Testis (tissue), 2 donors: ENCODE measurements at regions not wholly inside any gene's neighbourhood (a gene's known extent, or its start where the extent isn't known, plus 50 kb on each side); places are given as distances from the start of the nearest gene placed in this dataset.
"Not testable (repeated sequence)": the region's sequence is repeated elsewhere in the genome, so short reads cannot be mapped to it uniquely, and the experiment has no call there.

Experiments
- DNase-seq: peaks from one replicate; pipeline ENCODE4 v3.0.0-alpha.2; 2019
- H3K27ac ChIP-seq, 2 donors: fragments of 200-600 bp; sonication (generic); one replicate each; pipeline ENCODE4 v1.5.1; 2019
- H3K27me3 ChIP-seq: fragments of 200-600 bp; sonication (generic); one replicate; pipeline ENCODE4 v1.5.1; 2019
- H3K36me3 ChIP-seq: fragments of 200-600 bp; sonication (generic); one replicate; pipeline ENCODE4 v1.5.1; 2017; ENCODE audit warnings: low read depth; ENCODE audit errors: missing control alignments
- H3K4me1 ChIP-seq: fragments of 200-600 bp; sonication (generic); one replicate; pipeline ENCODE4 v1.5.1; 2019
- H3K4me3 ChIP-seq, 2 donors: fragments of 200-600 bp; sonication (generic); one replicate each; pipeline ENCODE4 v1.5.1; 2017 to 2019
- H3K9me3 ChIP-seq: fragments of 200-600 bp; sonication (generic); one replicate; pipeline ENCODE4 v1.5.1; 2017
- POLR2A ChIP-seq: fragments of 450-650 bp; IDR thresholded peaks from one replicate; pipeline ENCODE4 v1.6.1; 2017; ENCODE audit warnings: antibody characterized with exemption, mild to moderate bottlenecking, moderate library complexity
- WGBS, 2 donors: methylation state at CpG; one replicate each; pipeline ENCODE4 v1.1.5; 2018; 5-methylcytosine and 5-hydroxymethylcytosine counted together
- intact Hi-C: fragments of 100-400 bp; cut with DNase I; formaldehyde crosslinking; loops from one replicate; pipeline ENCODE4 v1.15.1; 2023; ENCODE audit warnings: low total_unique reads
- TF ChIP-seq, protein P1 (sequence below), 3 experiments: fragments of 450-650 bp in 2 of 3; fragments of 200-600 bp in 1 of 3; sonication (generic) in 1 of 3; IDR thresholded peaks; one replicate each; pipeline ENCODE4 v1.5.1; 2016 to 2019; ENCODE audit warnings: antibody characterized with exemption in 3 of 3, mild to moderate bottlenecking in 2 of 3, moderate library complexity in 1 of 3

DNA sequence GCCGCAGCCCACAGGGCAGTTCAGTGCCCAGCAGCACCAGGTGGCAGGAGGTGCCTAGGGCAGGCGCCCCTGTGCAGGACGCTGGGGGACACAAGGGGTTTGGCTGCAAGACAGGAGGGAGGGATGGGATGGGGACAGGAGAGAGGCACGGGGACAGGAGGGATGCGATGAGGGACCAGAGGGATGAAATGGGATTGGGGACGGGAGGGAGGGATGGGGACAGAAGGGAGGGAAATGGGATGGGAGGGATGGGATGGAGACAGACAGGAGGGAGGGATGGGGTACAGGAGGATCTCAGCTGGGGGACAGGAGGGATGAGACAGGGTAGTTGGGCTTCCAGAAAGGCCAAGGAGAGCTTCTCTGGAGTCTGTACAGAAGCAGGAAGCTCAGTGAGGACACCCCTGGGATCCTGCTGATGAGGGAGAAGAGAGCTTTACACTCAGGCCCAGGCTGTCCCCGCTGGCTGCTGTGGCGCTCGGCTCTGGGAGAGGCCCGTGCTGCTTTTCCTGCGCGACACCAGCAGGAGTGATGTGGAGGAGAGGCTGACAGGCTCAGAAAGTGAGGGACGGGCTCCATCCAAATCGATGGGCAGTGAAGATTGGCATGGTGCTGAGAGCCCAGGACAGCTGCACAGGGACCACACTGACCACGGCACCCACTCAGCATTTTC, 400.8 kb downstream of the SMOC2 start:
- Histone ChIP-seq H3K27me3 (no peaks in the 10 kb centered on the region), H3K9me3 (no peaks in the 10 kb centered on the region), H3K27ac (no peak overlapping the region), H3K4me1 (no peaks in the 10 kb centered on the region), H3K36me3 (no peaks in the 10 kb centered on the region), H3K4me3 (no peak overlapping the region)
- intact Hi-C loops: no loop called here
- no peak for DNase-seq
- no peak for TF ChIP-seq POLR2A
- TF ChIP-seq, protein P1, sequence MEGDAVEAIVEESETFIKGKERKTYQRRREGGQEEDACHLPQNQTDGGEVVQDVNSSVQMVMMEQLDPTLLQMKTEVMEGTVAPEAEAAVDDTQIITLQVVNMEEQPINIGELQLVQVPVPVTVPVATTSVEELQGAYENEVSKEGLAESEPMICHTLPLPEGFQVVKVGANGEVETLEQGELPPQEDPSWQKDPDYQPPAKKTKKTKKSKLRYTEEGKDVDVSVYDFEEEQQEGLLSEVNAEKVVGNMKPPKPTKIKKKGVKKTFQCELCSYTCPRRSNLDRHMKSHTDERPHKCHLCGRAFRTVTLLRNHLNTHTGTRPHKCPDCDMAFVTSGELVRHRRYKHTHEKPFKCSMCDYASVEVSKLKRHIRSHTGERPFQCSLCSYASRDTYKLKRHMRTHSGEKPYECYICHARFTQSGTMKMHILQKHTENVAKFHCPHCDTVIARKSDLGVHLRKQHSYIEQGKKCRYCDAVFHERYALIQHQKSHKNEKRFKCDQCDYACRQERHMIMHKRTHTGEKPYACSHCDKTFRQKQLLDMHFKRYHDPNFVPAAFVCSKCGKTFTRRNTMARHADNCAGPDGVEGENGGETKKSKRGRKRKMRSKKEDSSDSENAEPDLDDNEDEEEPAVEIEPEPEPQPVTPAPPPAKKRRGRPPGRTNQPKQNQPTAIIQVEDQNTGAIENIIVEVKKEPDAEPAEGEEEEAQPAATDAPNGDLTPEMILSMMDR (IDR thresholded peaks at IDR 0.05): no peak
- 76 to 81% methylated on average over 8 to 15 of the region's 15 CpGs for WGBS, 2 donors

DNA sequence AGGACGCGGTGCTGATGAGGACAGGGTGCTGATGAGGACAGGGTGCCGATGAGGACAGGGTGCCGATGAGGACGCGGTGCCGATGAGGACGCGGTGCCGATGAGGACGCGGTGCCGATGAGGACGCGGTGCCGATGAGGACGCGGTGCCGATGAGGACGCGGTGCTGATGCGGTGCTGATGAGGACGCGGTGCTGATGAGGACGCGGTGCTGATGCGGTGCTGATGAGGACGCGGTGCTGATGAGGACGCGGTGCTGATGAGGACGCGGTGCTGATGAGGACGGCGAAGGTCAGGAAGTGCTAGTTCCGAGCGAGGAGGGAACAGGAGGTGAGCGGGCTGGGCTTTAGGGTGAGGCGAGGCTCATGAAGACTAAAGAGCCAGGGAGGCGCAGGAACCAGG, 399.9 kb downstream of the SMOC2 start:
- intact Hi-C loops, H3K4me1 ChIP-seq, H3K9me3 ChIP-seq, H3K27ac ChIP-seq, H3K27me3 ChIP-seq, H3K4me3 ChIP-seq, H3K36me3 ChIP-seq: not testable (repeated sequence)
- peak; percentile 56 for DNase-seq
- WGBS, 2 donors: 66 to 69% methylated on average over 39 to 40 of the region's 40 CpGs

DNA sequence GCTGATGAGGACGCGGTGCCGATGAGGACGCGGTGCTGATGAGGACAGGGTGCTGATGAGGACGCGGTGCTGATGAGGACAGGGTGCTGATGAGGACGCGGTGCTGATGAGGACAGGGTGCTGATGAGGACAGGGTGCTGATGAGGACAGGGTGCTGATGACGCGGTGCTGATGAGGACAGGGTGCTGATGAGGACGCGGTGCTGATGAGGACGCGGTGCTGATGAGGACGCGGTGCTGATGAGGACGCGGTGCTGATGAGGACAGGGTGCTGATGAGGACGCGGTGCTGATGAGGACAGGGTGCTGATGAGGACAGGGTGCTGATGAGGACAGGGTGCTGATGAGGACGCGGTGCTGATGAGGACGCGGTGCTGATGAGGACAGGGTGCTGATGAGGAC, 399.3 kb downstream of the SMOC2 start:
- H3K36me3 ChIP-seq, H3K4me3 ChIP-seq, H3K9me3 ChIP-seq, H3K4me1 ChIP-seq, H3K27me3 ChIP-seq, intact Hi-C loops, DNase-seq, H3K27ac ChIP-seq: not testable (repeated sequence)
- WGBS, 2 donors: 78% methylated on average over 15 of the region's 25 CpGs; no CpG with 5 or more reads in 1 of the 2 donors

DNA sequence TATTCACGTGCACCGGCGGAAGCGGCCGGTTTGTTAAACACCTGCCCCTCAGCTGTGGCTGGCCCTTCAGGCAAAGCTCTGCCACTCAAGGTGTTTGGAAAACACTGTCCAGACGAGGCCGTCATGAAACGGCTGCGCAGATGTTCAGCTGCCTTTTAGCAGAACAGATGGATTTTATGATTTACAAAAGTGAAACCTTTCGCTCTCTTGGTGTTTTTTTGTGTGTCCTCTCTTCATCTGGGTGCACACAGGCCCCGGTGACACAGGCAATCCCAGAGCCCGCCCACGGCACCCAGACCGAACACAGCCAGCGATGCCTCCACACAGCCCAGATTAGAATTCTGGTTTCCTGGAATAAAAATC, 397.0 kb downstream of the SMOC2 start:
- Histone ChIP-seq H3K9me3 (no peaks in the 10 kb centered on the region), H3K4me3 (no peak overlapping the region), H3K27me3 (no peaks in the 10 kb centered on the region), H3K4me1 (no peaks in the 10 kb centered on the region), H3K27ac (no peak overlapping the region), H3K36me3 (no peaks in the 10 kb centered on the region)
- no peak for TF ChIP-seq POLR2A
- TF ChIP-seq, protein P1 (IDR thresholded peaks at IDR 0.05): no peak
- WGBS, 2 donors: 67 to 69% methylated on average over 15 of the region's 15 CpGs
- DNase-seq: no peak
- intact Hi-C loops: no loop called here

DNA sequence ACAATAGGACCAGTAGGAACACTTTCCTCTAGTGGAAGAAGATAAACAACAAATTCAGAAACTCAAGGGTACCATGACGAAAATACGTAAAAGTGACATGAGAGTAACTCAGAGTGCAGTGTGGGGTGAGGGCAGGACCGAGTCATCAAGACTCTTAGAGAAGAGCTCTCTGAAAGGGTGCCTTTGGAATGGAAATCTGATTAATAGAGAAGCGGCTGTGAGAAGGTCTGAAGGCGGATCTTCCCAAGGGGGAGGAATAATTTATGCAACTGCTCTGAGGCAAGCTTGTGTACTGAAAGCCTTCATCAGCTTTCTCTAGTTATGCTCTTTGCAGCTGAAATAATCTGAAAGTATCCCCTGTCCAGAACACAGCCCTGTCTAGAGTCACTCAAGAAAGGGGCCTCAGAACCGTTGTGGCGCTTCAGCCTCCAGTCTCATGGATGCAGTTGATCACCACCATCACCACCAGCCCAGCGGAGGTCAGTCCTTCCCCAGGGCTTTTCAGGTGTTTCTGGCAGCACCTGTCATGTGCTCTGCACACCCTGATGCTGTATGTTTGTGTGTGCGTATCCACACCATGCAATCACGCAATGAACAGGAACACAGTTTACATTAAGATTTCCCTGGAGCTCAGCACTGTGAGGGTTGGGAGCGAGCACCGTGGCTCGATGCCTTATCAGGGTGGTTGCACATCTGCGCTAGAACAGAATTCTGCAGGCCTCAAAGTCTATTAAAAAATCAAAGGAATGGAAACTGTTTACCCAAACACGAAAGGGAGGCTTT, 396.5 kb downstream of the SMOC2 start:
- Histone ChIP-seq H3K4me3 (no peak overlapping the region), H3K9me3 (no peaks in the 10 kb centered on the region), H3K4me1 (no peaks in the 10 kb centered on the region), H3K36me3 (no peaks in the 10 kb centered on the region), H3K27me3 (no peaks in the 10 kb centered on the region), H3K27ac (no peak overlapping the region)
- TF ChIP-seq, protein P1 (IDR thresholded peaks at IDR 0.05): no peak
- no peak for TF ChIP-seq POLR2A
- DNase-seq: no peak
- intact Hi-C loops: no loop called here
- WGBS, 2 donors: 80 to 84% methylated on average over 15 of the region's 15 CpGs

DNA sequence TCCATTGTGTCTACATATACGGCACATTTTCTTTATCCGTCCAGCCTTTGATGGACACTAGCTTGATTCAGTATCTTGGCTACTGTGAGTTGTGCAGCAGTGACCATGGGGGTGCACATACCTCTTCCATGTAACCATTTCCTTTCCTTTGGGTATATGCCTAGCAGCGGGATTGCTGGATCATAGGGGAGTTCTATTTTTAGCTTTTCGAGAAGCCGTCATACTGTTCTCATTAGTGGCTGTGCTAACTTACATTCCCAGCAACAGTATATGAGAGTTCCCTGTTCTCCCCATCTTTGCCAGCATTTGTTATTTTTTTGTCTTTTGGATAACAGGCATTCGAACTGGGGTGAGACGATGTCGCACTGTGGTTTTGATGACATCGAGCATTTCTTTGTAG, 395.0 kb downstream of the SMOC2 start:
- TF ChIP-seq, protein P1 (IDR thresholded peaks at IDR 0.05): no peak
- Histone ChIP-seq H3K27me3 (no peaks in the 10 kb centered on the region), H3K4me3 (no peak overlapping the region), H3K36me3 (no peaks in the 10 kb centered on the region), H3K9me3 (no peaks in the 10 kb centered on the region), H3K27ac (no peak overlapping the region), H3K4me1 (no peaks in the 10 kb centered on the region)
- intact Hi-C loops: no loop called here
- DNase-seq: no peak
- 90 to 94% methylated on average over 9 of the region's 9 CpGs for WGBS, 2 donors
